ENCODE measurements at regions not wholly inside any gene's neighbourhood (a gene's known extent, or its start where the extent isn't known, plus 50 kb on each side); places are given as distances from the start of the nearest gene placed in this dataset.

- no peaks in the 10 kb centered on the region; the same call in 1 of the 2 replicates for H3K9me3 Mint-ChIP-seq
- no peak overlapping the region for H3K4me3 Mint-ChIP-seq
- no peak for DNase-seq
- H3K4me1 Mint-ChIP-seq (ENCODE audit: low read depth): no peaks in the 10 kb centered on the region
- TF ChIP-seq, protein P1, sequence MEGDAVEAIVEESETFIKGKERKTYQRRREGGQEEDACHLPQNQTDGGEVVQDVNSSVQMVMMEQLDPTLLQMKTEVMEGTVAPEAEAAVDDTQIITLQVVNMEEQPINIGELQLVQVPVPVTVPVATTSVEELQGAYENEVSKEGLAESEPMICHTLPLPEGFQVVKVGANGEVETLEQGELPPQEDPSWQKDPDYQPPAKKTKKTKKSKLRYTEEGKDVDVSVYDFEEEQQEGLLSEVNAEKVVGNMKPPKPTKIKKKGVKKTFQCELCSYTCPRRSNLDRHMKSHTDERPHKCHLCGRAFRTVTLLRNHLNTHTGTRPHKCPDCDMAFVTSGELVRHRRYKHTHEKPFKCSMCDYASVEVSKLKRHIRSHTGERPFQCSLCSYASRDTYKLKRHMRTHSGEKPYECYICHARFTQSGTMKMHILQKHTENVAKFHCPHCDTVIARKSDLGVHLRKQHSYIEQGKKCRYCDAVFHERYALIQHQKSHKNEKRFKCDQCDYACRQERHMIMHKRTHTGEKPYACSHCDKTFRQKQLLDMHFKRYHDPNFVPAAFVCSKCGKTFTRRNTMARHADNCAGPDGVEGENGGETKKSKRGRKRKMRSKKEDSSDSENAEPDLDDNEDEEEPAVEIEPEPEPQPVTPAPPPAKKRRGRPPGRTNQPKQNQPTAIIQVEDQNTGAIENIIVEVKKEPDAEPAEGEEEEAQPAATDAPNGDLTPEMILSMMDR (IDR thresholded peaks at IDR 0.05): no peak
- no peak overlapping the region for H3K27ac Mint-ChIP-seq
- no peaks in the 10 kb centered on the region for H3K36me3 Mint-ChIP-seq (ENCODE audit: low read depth)
- H3K27me3 Mint-ChIP-seq (ENCODE audit: insufficient read depth): no peaks in the 10 kb centered on the region; the same call in 1 of the 2 replicates
These were observed 610.0 kb upstream of the LCORL start for GRCh38 chr4:18631586-18631985.

DNA sequence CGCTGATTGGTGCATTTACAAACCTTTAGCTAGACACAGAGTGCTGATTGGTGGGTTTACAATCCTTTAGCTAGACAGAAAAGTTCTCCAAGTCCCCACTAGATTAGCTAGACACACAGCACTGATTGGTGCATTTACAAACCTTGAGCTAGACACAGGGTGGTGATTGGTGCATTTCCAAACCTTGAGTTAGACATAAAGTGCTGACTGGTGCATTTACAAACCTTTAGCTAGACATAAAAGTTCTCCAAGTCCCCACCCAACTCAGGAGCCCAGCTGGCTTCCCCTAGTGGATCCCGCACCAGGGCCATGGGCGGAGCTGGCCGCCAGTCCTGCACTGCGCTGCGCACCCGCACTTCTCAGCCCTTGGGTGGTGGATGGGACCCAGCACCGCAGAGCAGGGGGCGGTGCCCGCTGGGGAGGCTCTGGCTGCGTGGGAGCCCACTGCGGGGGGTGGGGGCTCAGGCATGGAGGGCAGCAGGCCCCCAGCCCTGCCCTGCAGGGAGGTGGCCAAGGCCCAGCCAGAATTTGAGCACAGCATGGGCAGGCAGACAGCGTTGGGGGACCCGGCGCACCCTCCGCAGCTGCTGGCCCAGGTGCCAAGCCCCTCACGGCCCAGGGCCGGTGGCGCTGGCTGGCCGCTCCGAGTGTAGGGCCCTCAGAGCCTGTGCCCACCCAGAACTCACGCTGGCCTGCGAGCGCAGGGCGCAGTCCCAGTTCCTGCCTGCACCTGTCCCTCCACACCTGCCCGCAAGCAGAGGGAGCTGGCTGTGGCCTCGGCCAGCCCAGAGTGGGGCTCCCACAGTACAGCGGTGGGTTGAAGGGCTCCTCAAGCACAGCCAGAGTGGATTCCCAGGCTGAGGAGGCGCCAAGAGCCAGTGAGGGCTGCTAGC lies 608.9 kb upstream of the LCORL start:
- Mint-ChIP-seq H3K4me1 (ENCODE audit: low read depth) (no peaks in the 10 kb centered on the region), H3K27me3 (ENCODE audit: insufficient read depth) (no peaks in the 10 kb centered on the region; the same call in 1 of the 2 replicates), H3K36me3 (ENCODE audit: low read depth) (no peaks in the 10 kb centered on the region), H3K9me3 (no peaks in the 10 kb centered on the region; the same call in 1 of the 2 replicates), H3K27ac (no peak overlapping the region), H3K4me3 (no peak overlapping the region)
- TF ChIP-seq, protein P1 (IDR thresholded peaks at IDR 0.05): no peak
- DNase-seq: no peak

GRCh38 chr4:18627447-18628005 lies 606.0 kb upstream of the LCORL start:
- Mint-ChIP-seq H3K4me3 (no peak overlapping the region), H3K4me1 (ENCODE audit: low read depth) (no peaks in the 10 kb centered on the region), H3K27ac (no peak overlapping the region), H3K9me3 (peaks cover 8% of the 10 kb centered on the region; the same call in 1 of the 2 replicates), H3K36me3 (ENCODE audit: low read depth) (no peaks in the 10 kb centered on the region), H3K27me3 (ENCODE audit: insufficient read depth) (peaks cover 2% of the 10 kb centered on the region; the same call in 1 of the 2 replicates)
- DNase-seq: no peak
- TF ChIP-seq, protein P1 (IDR thresholded peaks at IDR 0.05): no peak

DNA sequence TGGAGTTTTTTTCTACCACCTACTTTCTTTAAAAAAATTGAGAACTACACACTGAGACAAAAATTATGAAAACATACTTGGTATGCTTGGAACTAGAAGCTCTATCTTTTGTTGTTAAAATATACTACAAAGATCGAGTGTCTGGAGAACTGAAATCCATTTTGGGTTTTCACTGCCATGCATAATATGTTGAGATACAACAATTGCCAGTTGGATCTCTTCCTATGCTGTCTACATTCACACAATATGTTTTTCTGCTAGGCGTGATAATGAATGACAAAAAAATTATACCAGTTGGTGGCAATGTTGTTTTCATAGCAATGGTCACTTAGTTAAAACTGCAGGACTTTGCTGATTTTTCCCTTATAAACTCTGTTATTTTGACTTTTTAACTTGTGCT lies 605.4 kb upstream of the LCORL start:
- peaks cover 2% of the 10 kb centered on the region; the same call in 1 of the 2 replicates for H3K27me3 Mint-ChIP-seq (ENCODE audit: insufficient read depth)
- TF ChIP-seq, protein P1 (IDR thresholded peaks at IDR 0.05): no peak
- no peaks in the 10 kb centered on the region for H3K36me3 Mint-ChIP-seq (ENCODE audit: low read depth)
- peaks cover 8% of the 10 kb centered on the region; the same call in 1 of the 2 replicates for H3K9me3 Mint-ChIP-seq
- no peak overlapping the region for H3K27ac Mint-ChIP-seq
- no peaks in the 10 kb centered on the region for H3K4me1 Mint-ChIP-seq (ENCODE audit: low read depth)
- H3K4me3 Mint-ChIP-seq: no peak overlapping the region
- no peak for DNase-seq

GRCh38 chr4:18626366-18626765 lies 604.8 kb upstream of the LCORL start:
- peaks cover 8% of the 10 kb centered on the region; the same call in 1 of the 2 replicates for H3K9me3 Mint-ChIP-seq
- no peaks in the 10 kb centered on the region for H3K4me1 Mint-ChIP-seq (ENCODE audit: low read depth)
- H3K27ac Mint-ChIP-seq: no peak overlapping the region
- DNase-seq: no peak
- peaks cover 2% of the 10 kb centered on the region; the same call in 1 of the 2 replicates for H3K27me3 Mint-ChIP-seq (ENCODE audit: insufficient read depth)
- no peaks in the 10 kb centered on the region for H3K36me3 Mint-ChIP-seq (ENCODE audit: low read depth)
- TF ChIP-seq, protein P1 (IDR thresholded peaks at IDR 0.05): no peak
- H3K4me3 Mint-ChIP-seq: no peak overlapping the region
